ENCODE measurements at regions not wholly inside any gene's neighbourhood (a gene's known extent, or its start where the extent isn't known, plus 50 kb on each side); places are given as distances from the start of the nearest gene placed in this dataset.

DNA sequence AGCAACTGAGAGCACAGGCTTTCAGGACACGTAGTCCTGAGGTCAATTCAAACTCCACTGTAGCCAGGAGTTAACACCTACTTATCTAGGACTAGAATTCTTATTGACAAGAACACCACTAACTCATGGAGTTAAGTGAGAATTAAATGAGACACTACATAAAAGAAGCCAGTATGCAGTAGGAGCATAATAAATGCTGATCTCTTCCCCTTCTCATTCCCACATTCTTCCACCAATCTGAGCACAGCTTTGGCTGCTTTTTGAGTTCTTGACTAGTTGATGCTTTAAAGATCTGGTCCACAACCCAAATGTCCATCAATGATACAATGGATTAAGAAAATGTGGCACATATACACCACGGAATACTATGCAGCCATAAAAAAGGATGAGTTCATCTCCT lies 55.2 kb downstream of the TTC32 start:
- DNase-seq = no peak

DNA sequence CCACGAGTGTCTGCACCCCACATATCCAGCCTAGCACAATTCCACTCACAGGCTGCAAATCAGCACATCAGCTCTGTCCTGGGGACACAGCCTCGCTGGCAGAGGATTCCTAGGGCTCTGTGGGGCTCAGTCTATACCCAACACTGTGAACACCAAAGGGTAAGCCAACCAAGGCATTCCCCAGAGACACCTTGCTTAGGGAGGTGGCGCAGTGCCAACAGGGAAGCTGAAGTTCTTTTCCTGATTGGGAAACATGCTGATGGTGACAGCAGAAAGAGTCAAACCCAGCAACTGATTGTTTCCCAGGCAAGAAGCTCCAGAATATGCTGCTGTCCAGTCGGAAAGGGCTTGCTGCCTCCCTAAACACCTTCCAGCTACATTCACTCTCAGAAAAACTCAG lies 55.8 kb downstream of the TTC32 start:
- DNase-seq = no peak

DNA sequence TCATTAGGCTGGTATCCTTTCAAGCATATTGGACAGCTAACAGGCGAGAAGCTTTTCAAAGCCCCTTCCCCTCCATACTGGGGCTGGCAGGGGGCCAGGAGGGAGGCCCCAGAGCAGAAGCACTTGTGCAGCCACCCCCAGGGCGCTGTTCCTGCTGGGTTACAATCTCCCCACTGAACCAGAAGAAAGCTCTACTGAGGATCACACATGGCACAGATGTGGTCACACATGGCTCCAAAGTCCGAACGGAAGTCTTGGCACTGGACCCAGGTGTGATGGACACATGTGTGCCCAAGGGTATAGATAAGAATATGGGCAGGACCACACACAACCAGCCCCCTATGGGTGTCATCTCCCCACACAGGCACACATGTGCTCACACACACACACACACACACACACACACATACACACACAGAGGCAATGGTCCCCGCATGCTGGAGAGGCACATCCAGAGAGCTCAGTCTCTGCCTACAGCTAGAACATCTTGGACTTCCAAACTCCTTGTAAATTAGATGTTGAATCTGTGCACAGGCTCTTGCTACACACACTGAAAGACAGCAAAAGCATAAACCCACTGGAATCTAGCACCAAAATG lies 56.4 kb downstream of the TTC32 start:
- DNase-seq = no peak

DNA sequence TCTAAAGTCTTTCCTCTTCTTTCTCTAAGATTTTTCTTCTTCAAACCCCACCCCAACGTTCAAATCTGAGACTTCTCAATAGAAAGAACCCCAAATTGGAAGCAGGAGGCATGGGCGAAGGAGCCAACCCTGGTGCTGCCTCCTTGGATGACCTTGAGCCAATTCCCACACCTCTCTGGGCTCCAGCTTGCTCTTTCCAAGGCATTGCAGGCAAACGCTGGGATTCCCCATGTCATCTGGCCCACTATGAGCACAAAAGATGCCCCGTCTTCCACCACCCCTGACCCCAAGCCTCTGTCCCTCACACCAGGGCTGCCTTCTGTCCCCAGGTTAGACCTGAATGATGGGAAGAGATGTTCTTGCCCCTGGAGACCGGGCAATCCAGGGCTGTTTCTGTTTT lies 57.0 kb downstream of the TTC32 start:
- no peak for DNase-seq

DNA sequence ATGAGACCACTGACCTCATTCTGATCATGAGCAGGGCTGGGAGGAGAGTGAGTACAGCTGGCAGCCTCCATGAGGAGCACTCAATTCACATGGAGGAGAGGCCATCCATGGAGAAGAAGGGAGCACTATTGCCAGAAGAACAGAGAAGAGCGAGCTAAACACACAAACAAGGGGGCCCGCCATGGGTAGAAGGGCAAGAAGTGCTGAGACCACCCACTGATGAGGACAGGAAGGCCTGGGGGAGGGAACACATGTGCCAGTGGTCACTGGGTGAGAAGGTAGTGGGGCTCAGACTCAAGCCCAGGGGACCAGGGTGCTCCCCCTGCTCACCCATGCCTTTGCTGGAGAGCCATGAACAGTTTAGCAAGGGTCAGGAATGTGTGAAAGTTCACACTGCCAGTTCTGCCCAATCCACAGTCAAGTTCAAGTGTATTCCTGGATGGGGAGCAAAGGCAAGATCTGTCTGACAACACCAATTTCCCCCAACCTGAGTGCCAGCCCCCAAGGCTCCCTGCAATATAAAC lies 57.7 kb downstream of the TTC32 start:
- no peak for DNase-seq

DNA sequence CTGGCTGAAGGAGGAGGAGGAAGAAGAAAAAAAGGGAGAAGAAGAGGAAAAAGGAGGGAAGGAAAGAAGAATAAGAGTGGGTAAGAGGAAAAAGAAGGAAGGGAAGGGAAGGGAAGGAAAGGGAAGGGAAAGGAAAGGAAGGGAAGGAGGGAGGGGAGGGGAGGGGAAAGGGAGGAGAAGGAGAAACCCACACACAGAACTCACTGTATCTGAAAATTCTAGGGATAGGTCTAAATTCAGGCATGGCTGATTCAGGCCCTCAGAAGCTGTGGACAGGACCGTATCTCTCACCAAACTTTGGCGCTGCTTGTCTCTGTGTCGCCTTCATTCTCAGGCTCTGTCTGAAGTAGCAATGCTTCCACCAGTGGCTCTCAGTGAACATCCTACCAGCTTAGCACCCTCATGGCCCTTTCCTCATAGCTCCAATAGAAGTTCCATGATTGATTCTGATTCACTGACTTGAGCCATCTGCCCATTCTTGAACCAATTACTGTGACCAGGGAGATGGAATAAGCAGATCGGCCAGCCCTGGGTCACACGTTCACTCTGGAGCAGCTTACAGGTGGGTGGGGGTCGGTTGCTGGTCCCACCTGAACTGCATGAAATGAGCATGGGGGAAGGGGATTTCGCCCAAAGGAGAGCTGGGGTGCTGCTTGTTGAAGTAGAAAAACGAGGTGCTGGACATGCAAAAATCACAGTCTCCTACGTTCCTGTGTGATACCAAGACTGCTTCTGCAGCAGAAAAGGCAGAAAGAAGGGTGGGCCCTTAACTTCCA lies 59.7 kb downstream of the TTC32 start:
- no peak for DNase-seq

DNA sequence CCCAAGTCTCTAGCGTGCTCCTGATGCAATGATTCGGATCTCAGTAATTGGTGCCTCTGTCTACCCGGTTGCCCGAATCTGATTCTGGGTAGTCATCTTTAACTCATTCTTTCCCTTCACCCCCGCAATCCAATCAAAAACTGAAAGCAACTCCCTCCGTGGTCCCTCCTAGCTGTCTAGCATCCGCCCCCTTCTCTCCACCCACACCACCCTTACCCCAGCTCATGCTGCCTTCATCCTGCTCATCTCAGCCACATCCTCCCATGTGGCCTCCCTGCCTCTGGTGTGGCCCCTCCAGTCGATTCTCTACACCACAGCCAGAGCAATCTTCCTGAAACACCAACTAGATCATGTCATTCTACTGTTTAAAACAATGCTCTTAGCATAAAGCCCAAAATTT lies 62.3 kb downstream of the TTC32 start:
- no peak for DNase-seq

DNA sequence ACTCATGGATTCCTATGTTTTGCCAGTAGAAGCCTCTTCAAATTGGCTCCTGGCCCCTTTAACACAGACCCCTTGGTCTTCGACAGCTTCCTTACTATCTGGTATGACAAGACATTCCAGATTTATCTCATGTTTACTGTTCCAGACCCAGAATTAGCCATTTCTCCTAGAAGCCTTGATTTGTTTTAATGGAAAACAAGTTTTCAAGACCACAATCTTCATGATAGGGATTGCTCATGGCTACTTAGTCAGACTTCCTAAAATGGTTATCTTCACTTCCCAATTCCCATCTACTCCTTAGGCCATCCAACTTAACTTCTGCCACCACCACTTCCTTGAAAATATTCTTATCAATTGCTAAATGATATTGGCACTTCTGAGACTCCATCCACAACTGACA lies 63.2 kb downstream of the TTC32 start:
- no peak for DNase-seq

DNA sequence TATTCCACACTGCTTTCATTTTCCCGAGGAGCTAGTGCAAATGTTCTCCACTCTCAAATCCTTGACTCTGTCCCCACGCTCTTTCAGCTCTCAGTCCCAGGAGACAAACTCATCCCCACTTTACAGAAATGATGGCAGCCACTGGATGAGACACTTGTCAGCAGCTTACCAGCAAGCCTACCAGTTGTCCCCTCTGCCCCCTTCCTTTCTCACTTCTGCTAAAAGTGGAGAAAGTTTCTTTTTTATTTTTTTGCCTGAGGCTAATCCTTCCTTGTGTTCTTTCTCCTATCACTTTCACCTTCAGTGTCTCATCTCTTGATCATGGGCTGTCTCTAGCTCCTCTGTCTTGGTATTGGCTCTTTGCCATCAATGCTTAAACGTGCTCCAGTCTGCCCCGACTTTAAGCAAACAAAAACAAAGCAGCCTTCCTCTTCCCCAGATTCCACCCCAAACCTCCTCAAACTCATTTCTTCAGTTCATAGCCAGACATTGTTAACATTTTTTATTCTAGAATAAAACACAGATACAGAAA lies 64.5 kb downstream of the TTC32 start:
- no peak for DNase-seq

DNA sequence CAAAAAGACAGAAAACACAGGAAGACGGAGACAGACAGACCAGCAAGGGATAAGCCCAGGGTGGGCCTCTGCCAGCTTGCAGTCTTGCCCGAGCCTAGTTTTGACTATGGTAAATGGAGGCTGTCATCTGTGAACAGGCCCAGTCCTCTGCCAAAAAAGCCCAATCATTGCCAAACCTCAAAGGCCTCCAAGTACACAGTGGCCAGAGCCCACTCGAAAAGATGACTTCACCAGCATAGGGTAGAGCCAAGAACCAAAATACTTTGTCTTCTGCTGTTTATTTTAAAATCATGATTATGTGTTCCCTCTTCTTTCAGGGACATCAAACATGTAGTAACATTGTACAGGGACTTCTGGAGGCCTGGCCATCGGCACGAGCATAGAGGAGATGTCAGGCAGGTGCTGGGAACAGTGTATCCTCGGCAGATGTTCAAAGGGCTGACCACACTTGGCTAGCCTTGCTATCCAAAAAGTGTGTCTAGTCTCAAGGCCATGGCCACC lies 66.0 kb downstream of the TTC32 start:
- DNase-seq = no peak

DNA sequence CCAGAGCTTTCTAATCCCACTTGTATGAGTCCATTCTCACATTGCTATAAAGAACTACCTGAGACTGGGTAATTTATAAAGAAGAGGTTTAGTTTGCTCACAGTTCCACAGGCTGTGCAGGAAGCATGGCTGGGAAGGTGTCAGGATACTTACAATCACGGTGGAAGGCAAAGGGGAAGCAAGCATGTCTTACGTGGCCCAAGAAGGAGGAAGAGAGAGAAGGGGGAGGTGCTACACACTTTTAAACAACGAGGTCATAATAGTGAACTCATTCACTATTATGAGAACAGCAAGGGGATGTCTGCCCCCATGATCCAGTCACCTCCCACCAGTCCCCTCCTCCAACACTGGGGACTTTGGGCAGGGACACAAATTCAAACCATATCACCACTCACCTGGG lies 67.8 kb downstream of the TTC32 start:
- no peak for DNase-seq

DNA sequence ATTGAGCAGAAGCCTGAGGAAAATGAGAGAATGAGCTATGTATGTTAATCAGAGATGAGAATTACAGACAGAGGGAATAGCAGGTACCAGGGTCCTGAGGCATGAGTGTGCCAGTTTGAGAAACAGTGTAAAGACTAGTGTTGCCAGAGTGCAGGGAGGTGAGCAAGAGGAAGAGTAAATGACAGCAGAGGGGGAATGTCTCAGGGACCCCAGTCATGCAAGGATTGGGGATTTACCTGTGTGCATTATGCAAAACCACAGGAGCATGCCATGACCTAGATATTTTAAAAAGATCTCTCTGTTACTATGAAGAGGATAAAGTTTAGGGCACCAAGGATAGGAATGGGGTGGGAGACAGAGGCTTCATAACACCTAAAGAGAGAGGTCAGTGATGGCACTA lies 72.1 kb downstream of the TTC32 start:
- no peak for DNase-seq

DNA sequence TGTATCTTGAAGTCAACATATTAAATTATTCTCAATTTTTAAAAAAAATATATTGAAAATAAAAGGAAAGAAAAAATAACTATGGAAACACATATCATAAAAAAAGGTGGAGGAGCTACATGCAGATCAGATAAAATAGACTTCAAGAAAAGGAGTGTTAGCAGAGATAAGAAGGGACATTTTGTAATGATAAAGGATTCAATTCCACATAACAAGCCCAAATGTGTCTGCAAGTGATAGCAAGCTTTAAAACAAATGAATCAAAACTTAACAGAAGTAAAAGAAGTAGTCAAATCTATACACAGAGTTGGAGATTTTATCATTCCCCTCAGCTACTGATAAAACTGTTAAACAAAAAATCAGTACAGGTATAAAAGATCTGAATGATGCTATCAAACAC lies 74.9 kb downstream of the TTC32 start:
- DNase-seq = no peak

DNA sequence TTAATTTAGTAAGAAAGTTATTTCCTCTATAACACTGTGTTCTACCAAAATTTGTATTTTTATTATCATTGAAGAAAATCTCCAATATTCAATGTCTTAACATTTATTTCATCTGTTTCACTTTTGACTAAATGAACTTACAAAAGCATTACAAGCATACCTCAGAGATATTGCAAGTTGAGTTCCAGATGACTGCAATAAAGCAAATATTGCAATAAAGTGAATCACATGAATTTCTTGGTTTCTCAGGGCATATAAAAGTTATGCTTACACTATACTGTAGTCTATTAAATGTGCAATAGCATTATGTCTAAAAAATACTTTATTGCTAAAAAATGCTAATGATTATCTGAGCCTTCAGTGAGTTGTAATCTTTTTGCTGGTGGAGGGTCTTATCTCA lies 78.3 kb downstream of the TTC32 start:
- DNase-seq = no peak

DNA sequence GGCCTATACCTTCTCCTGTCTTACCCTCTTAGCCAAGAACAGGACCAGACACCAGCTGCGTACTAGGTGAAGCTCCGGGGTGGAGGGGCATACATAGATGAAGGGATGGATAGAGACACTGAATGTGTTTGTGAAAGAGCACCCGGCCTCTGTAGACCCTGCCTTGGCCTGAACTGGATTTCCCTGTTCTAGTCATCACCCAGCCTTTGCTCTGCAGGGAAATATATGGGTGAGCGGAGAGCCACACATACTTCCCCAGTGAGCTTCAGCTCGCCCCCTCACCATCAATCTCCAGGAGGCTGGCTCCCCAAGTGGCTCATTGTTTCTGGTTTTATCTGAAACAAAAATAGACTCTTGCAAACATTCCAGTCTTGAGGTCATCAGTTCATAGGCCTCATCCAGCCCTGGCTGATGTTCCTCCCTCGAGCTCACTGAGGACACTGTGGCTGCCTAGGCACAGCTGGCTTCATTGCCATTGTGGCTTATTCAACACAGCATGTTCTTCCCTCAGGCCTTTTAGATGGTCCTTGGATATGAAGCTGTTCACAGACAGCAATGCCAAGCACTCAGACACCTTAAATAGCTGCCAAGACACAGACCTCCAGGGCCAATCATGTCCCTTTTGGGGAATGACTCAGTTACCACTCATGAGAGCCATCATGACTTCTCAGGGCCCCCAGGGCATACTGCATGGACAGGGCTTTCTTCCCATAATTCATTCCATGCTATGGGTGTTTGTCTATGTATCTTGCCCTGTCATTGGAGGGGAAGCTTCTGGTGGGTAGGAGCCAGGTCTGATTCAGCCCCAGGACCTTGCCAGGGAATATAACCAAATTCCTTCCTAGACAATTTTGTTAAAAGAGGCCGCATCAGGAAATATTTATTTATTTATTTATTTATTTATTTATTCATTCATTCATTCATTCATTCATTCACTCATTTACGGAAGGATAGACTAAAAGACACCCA lies 82.4 kb downstream of the TTC32 start:
- DNase-seq = no peak

DNA sequence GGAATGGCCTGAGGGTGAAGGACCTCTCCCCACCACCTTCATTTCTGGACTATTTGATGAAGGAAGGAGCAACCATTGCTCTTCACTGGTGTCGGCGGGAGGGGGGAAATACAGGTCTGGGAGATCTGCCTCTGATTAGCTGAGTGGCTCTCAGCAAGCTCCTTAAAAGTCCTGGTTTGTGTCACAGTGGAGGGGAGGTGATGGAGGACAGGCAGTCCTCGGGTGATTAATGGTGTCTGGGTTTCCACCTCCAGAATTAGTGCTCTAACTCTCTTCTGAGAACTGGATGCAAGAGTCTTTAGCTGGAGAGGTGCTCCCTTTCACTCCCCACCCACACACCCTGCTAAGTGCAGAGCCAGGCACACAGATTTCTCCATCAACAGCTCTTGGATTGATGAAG lies 83.2 kb downstream of the TTC32 start:
- DNase-seq = no peak

DNA sequence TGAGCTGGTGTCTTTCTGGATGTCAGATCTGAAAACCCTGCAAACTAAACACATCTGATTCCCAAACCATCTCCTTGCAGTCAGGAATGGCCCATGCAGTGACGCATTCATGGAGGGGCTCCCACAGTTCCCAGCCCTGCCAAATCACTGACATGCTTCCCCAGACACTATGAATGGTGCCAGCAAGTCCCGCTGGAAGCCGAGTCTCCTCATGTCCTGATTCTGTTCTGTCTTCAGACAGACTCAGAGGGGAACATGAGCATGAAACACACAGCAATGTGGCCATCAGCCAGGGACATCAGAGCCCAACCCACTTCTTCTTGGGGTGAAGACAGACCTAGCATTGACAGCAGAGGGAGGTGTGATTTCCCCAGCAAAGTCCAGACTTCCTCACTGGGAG lies 83.7 kb downstream of the TTC32 start:
- no peak for DNase-seq

DNA sequence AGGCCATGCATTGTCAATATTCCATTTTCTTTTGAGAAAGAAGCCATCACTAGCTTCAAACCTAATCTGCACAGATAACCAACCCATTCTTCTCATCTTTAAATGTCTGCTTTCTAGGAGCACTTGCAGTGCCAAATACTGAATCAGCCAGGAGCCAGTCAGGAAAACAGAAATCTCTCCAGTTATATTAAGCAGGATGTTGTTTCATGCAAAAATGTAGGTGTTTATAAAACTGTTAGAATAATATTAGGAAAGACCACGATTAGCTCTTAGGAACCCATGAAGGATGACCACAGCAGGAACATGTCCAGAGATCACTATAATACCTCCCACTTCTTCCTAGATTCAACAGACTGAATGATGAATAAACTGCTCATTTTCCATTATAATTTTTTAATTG lies 86.0 kb downstream of the TTC32 start:
- DNase-seq = no peak

DNA sequence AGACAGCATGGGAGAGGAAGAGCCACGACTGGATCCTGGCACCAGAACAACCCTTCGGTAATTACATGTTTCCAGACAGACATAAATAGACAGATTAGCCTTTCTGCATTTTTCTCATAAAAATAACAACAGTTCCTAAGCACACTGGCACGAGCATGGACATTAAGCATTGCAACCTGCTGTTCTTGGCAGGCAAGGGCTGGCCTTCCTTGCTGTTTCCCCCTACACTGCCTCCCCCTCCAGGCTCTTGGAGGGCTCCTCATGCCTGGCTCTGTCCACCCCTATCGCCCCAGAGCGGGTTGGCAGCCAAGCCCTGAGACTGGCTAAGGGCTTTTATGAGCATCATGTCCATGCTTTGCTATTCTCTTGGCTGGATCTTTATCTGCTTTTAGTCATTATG lies 89.6 kb downstream of the TTC32 start:
- DNase-seq = no peak

DNA sequence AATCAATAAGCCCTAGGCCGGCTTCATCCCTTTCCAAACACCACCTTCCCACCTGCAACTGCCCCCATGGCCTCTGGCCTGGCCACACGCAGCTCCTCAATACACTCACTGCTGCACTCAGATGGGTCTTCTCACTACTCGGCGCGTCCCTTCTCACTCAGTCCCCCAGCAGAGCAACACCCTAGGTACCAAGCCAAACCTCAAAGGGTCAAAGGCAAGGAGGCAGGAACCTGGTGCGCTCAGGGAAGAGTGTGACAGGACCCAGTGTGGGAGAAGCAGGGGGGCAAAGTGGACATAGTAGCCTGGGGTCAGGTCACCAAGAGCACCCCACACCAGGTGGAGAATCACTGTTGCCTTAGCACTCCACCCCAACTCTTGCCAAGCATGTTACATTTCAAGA lies 90.6 kb downstream of the TTC32 start:
- no peak for DNase-seq

DNA sequence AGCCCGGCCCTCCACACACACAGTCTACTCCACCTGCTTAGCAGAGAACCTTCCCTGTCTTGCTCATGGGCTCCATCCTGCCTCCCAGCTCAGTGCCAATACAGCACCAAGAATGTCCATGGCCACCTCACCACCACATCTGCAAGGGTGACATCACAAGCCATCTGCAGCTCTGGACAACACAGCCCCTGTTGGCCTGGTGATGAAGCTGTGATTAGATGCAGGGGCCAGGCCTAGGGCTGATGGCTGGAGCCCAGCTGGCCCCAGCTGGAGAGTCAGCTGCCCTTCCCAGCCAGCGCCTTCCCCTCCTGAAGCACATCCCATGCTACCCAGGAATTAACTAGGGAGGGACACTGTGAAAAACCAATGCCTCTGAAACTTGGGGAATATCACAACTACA lies 91.1 kb downstream of the TTC32 start:
- no peak for DNase-seq

DNA sequence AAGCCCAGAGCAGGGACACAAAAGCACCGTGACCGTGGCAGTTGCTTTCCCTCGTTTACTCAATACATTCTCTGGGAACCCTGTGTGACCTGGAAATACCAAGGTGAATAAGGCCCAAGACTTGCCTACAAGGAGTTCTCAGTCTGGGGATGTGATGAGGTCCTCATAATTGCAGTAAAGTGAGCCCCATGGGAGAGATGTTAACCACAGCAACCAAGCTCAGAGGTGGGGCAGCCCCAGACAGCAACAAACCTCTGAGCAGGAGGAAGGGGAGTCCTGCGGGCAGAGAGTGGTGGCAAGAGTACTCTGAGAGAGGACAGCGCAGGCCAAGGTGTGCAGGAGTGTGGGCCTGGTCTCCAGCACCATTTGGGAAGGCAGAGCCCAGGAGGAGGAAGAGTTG lies 91.6 kb downstream of the TTC32 start:
- no peak for DNase-seq

DNA sequence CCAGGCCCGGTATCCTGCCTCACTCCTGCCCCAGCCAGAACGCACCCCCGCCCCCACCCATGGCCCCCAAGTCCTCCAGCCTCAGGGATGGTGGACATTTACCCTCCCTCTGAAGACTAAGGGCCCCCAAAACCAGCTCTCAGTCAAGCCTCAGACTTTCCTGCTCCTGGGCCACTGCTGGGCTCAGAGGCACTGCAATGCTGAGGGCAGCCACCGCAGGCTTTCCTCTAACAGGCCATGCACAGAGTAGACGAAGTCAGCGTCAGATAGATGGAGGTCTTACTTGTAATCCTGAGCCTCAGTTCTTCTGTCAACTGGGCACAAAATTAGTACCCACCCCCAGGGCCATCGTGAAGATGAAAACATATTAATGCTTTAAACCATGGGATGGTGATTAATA lies 92.6 kb downstream of the TTC32 start:
- DNase-seq = no peak
